Kidney (tissue), 13 donors: ENCODE measurements at regions not wholly inside any gene's neighbourhood (a gene's known extent, or its start where the extent isn't known, plus 50 kb on each side); places are given as distances from the start of the nearest gene placed in this dataset.

Source experiments
- DNase-seq, 5 donors: peaks; one replicate each; pipeline ENCODE4 v3.0.0-alpha.2; 2013 to 2020
- FAIRE-seq: peaks from 2 replicates; lab custom pipeline; 2012; peaks lifted over from hg19 to GRCh38; lab: Jason Lieb, UNC
- H3K27ac ChIP-seq, 2 donors: one replicate each; pipeline ENCODE4 v1.7.0; 2013; ENCODE audit warnings: low read depth in 2 of 2, low read length in 2 of 2, inconsistent platforms in 1 of 2
- H3K27me3 ChIP-seq: one replicate; pipeline ENCODE4 v1.7.1; 2013; ENCODE audit warnings: low read length, inconsistent platforms; ENCODE audit not compliant: control insufficient read depth, insufficient read depth
- H3K36me3 ChIP-seq, 3 donors: one replicate each; pipeline versions ENCODE4 v1.7.0 to v1.7.1; 2013; ENCODE audit warnings: low read length in 3 of 3, control low read depth in 1 of 3, inconsistent platforms in 1 of 3; ENCODE audit not compliant: insufficient read depth in 3 of 3, control insufficient read depth in 2 of 3
- H3K4me1 ChIP-seq, 3 donors: one replicate each; pipeline versions ENCODE4 v1.7.0 to v1.7.1; 2013; ENCODE audit warnings: low read length in 3 of 3, inconsistent platforms in 1 of 3, low read depth in 1 of 3; ENCODE audit not compliant: control insufficient read depth in 2 of 3, insufficient read depth in 2 of 3
- H3K4me3 ChIP-seq, 3 donors: one replicate each; pipeline versions ENCODE4 v1.7.0 to v1.8.1; 2013; ENCODE audit warnings: low read length in 3 of 3, control low read depth in 1 of 3, inconsistent platforms in 1 of 3
- H3K9ac ChIP-seq, 3 donors: one replicate each; pipeline versions ENCODE4 v1.7.0 to v1.7.1; 2013; ENCODE audit warnings: low read length in 3 of 3, control low read depth in 1 of 3, inconsistent platforms in 1 of 3
- H3K9me3 ChIP-seq, 3 donors: one replicate each; pipeline versions ENCODE4 v1.7.0 to v1.7.1; 2013; ENCODE audit warnings: low read length in 3 of 3, control low read depth in 1 of 3, inconsistent platforms in 1 of 3; ENCODE audit not compliant: control insufficient read depth in 2 of 3, insufficient read depth in 1 of 3
- CTCF ChIP-seq: IDR thresholded peaks from 3 replicates; pipeline ENCODE4 v1.5.1; 2012; ENCODE audit warnings: mild to moderate bottlenecking, moderate library complexity, borderline replicate concordance; ENCODE audit not compliant: insufficient read depth; ENCODE audit errors: extremely low read depth
- intact Hi-C: fragments of 100-400 bp; cut with DNase I; formaldehyde crosslinking; loops from one replicate; pipeline ENCODE4 v1.11.1; 2022
- donor health status: control.
- donor health status: control.
- donor health status: control.
- donor health status: control.
- donor health status: control.
- donor health status: DM: yes; HTN: yes; CAD: no.
- donor health status: Normal renal cell carcinoma (clear cell type).

- intact Hi-C loops = no loop called here
- no peak for DNase-seq
- TF ChIP-seq CTCF = no peak
Observed at GRCh38 chr15:38620098-38620497, 55.5 kb upstream of the RASGRP1 start.

DNA sequence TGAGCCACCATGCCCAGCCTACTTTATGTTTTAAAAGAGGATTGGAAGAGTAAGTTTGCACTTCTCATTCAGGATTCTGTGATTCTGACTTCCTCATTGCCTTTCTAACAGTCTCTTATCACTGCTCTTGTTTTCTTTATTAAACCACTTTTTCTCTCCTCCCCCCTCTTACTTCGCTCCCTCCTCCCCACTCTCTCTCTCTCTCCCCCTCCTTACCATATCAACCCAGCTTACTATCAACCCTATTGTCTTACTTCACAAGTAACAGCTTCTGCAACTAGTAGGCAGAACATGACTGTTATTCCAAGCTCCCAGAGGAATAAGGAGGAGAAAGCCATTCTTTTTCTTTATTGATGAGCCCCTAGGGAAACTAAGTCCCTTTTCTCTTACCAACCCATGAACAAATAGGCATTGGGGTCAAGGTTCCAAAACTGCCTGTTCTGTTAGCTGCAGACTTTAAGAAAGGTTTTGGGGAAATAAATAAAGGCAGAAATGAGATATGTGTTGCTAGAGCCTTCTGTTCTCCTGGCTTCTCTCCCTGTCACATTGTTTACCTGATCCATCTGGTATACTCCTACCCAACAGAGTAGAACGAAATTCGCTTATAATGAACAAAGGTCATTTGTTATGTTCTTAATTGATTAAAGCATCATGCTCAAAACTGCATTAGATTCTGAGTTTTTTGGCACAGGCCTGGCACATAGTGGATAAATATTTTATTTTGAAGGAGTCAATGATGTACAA lies 56.4 kb upstream of the RASGRP1 start:
- DNase-seq (no peak), FAIRE-seq (no peak)
- TF ChIP-seq CTCF = no peak
- H3K4me1 ChIP-seq = peaks cover 3 to 11% (median 5%) of the 10 kb centered on the region in 3 donors
- no peak overlapping the region for H3K27ac ChIP-seq
- no peaks in the 10 kb centered on the region for H3K9me3 ChIP-seq
- no peaks in the 10 kb centered on the region for H3K36me3 ChIP-seq
- H3K4me3 ChIP-seq = no peak overlapping the region
- intact Hi-C loops = no loop called here
- H3K9ac ChIP-seq = no peak overlapping the region
- no peaks in the 10 kb centered on the region for H3K27me3 ChIP-seq

More at GRCh38 chr15:38620098-38620497, 55.5 kb upstream of the RASGRP1 start:
- no peak overlapping the region for H3K4me3 ChIP-seq
- no peaks in the 10 kb centered on the region for H3K9me3 ChIP-seq
- no peaks in the 10 kb centered on the region for H3K27me3 ChIP-seq
- FAIRE-seq = no peak
- no peak overlapping the region for H3K27ac ChIP-seq
- no peaks in the 10 kb centered on the region for H3K36me3 ChIP-seq
- peaks cover 3 to 8% (median 5%) of the 10 kb centered on the region in 3 donors for H3K4me1 ChIP-seq
- H3K9ac ChIP-seq = no peak overlapping the region

DNA sequence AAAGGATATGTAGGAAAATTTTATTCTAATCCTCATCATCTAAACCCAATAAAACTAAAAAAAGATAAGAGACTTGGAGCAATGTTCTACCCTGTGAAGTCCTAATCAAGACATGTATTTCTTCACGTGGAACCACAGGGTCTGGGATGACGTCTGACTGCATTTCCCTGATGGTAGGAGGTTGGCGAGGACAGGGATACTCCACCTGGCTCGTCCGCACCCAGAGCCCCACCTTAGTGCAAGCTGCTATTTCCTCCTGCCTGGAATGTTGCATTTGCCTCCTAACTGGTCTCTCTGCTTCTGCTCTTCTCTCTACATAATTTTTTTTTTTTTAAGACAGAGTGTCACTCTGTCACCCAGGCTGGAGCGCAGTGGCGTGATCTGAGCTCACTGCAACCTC lies 57.7 kb upstream of the RASGRP1 start:
- no peak overlapping the region for H3K27ac ChIP-seq
- no peaks in the 10 kb centered on the region for H3K27me3 ChIP-seq
- H3K36me3 ChIP-seq = no peaks in the 10 kb centered on the region
- no peaks in the 10 kb centered on the region for H3K9me3 ChIP-seq
- intact Hi-C loops = no loop called here
- H3K4me3 ChIP-seq = no peak overlapping the region
- TF ChIP-seq CTCF = no peak
- no peak overlapping the region for H3K9ac ChIP-seq
- H3K4me1 ChIP-seq = peaks cover 5 to 17% (median 5%) of the 10 kb centered on the region in 3 donors
- DNase-seq (no peak), FAIRE-seq (no peak)
